GM18858 (cell line): ENCODE measurements at regions not wholly inside any gene's neighbourhood (a gene's known extent, or its start where the extent isn't known, plus 50 kb on each side); places are given as distances from the start of the nearest gene placed in this dataset.
"Not testable (repeated sequence)": the region's sequence is repeated elsewhere in the genome, so short reads cannot be mapped to it uniquely, and the experiment has no call there.

Experiments
- ATAC-seq: cut with Tn5 transposase; IDR thresholded peaks from one replicate; pipeline ENCODE4 v1.9.1; 2021; ENCODE audit not compliant: unreplicated experiment

GRCh38 chr5:98517560-98518366 lies 255.7 kb upstream of the RGMB start:
- no peak for ATAC-seq

- no peak for ATAC-seq
These were observed 254.7 kb upstream of the RGMB start for GRCh38 chr5:98518754-98519153.

DNA sequence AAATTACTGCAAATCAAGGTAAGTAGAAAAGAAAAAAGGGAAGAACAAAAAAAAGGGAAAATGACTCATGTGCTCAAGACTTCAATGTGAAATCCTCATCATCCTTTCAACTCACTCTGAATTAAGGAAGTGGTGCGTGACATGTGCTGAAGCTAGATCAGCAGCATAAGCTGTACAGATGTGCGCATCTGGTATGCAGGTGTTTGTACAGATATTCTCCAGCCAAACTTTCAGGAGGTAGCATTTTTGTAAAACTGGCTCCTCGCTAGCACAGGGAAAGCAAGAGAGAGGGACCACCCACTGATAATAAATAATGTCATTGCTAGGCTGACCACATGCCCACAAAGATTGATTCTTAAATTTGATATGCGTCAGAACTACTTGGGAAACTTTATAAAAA lies 253.9 kb upstream of the RGMB start:
- ATAC-seq, result no peak

GRCh38 chr5:98521821-98522220 lies 251.6 kb upstream of the RGMB start:
- no peak for ATAC-seq

- ATAC-seq, result no peak
These were observed 248.7 kb upstream of the RGMB start for GRCh38 chr5:98524773-98525172.

GRCh38 chr5:98527846-98528245 lies 245.6 kb upstream of the RGMB start:
- no peak for ATAC-seq

- no peak for ATAC-seq
These were observed 244.1 kb upstream of the RGMB start for GRCh38 chr5:98529321-98529720.

DNA sequence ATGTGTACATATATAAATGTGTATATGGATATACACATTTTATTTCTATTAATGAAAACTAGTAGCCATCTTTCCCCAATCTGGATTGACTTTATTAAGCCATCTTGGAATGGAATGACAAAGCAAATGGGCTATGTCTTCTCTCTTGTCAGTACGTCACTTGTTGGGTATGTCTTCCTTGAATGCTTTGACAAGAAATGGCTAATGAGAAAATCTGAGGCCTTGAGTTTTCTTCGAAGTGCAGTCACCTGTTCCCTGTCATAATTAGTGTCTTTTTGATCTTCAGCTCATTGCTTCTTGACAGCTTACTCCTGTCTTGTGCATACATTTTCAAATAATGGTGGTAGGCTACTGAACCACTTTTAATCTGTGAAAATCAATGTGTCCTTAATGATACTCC lies 243.2 kb upstream of the RGMB start:
- ATAC-seq, result no peak

DNA sequence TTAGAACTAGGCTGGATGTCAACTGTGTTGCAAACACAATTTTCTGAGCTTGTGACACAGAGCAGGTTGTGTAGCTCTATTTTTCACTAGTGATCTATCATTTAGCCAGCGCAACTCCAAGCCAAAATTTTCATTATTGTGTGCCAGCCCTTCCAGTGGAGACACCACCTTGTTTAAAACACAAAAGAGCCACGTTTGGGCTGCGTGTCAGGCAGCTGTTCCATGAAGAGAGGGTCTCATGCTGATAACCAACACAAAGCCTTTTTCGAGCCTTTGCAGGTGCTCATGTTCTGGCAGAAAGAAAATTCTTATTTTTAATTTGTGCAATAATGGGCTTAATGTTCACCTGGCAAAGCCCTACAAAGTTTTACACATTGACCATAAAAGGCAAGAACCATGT lies 237.6 kb upstream of the RGMB start:
- ATAC-seq, result no peak

DNA sequence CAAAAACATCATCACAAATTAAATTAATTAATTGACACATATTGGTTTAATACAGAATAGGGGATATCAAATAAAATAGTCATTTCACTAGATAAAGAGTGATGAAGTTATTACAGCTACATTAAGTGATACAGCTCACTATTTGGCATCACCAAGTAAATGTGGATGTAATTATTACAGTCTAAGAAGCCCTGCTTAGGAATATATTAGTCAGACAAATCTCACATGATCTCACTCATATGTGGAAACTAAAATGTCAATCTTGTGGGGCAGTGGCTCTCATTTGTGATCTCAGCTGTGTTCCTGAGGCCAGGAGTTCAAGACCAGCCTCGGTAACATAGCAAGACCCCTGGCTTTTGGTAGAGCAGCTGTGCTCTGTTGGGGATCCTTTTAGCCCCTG lies 233.4 kb upstream of the RGMB start:
- ATAC-seq, result no peak

- no peak for ATAC-seq
These were observed 231.8 kb upstream of the RGMB start for GRCh38 chr5:98541641-98542040.

DNA sequence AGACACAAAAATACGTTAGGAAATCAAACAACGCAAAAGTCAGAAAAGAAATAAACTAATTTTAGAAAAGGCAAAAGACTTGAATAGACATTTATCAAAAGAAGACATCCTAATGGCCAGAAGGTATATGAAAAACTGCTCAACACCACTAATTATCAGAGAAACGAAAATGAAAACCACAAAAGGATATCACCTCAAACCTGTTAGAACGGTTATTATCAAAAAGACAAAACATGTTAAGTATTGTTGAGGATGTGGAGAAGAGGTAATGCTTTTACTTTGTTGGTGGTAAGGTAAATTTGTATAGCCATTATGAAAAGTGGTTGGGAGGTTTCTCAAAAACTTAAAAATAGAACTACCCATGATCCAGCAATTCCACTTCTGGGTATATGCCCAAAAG lies 230.0 kb upstream of the RGMB start:
- no peak for ATAC-seq

- not testable (repeated sequence) for ATAC-seq
These were observed 226.5 kb upstream of the RGMB start for GRCh38 chr5:98546924-98547323.

DNA sequence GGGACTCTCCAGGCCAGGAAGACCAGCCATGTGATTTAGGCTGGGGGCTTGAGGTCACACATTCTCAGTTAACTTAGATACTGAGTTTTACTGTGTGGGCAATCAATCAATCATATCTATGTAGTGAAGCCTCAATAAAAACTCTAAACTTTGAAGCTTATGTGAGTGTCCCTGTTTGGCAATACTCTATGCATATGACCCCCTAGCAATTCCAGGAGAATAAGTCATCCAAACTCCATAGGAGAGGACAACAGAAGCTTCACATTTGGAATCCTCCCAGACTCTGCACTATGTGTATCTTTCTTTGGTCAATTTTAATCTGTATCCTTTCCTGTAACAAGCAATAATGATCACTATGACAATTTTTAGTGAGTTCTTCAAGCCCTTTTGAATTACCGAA lies 216.8 kb upstream of the RGMB start:
- no peak for ATAC-seq

- no peak for ATAC-seq
These were observed 215.5 kb upstream of the RGMB start for GRCh38 chr5:98557916-98558315.

GRCh38 chr5:98563885-98564653 lies 209.4 kb upstream of the RGMB start:
- no peak for ATAC-seq

DNA sequence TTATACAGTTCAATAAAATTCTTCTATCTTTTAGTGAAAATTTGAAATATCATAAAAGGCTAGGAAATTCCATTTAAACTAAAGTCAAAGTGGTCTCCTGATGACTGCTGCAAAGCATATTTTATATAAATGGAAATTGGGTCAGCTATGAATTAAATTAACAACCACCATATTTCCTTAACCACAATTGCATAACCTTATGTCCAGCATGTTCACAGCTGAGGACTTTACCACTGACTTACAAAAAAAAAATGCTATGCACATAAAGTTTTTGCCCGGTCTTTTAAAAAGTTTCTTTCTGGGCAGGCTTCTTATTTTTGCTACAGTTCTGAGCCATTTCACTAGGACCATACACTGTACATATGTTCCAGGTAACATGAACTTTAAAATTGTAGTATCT lies 208.6 kb upstream of the RGMB start:
- no peak for ATAC-seq

GRCh38 chr5:98568336-98568735 lies 205.1 kb upstream of the RGMB start:
- ATAC-seq, result no peak

DNA sequence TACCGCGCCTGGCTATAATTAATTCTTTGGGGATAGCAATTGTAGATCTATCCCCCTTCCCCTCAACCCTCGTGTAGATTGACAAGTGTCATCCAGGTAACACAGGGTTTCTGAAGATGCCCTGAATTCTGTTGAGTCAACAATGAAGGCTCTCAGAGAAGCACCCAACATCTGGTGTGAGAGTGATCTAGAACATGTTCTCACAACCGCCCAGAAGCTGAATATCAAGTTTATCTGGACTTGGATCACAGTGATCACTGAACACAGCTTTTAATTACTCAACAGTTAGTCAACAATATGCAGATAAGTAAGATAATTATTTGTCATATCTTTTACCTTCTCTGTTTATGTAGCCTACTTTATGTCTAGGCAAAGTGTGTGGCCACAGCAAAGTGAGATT lies 204.2 kb upstream of the RGMB start:
- ATAC-seq, result no peak

GRCh38 chr5:98570010-98570409 lies 203.5 kb upstream of the RGMB start:
- no peak for ATAC-seq

DNA sequence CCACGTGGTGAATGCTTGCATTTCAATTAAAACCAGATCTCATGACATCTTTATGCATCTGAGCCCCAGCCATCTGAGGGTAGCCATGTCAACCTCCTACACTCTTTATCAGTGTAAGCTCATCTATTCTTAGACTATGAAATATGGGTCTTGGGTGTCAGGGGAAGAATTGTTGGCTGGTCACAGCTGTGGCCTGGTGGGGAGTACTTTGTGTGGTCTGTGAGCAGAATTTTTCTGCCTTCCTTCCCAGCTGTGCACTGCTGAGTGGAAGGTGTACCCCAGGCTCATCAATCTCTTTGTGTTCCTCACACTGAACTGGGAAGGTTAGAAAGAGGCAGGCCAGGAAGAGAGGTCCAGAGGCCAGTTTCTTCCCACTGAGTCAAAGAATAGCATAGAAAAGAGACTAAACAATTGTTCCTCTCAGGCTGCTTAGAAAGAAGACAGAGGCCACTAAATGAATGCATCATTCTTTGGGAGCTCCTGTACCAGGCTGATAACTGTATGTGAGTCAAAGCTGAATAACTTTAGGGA lies 202.7 kb upstream of the RGMB start:
- ATAC-seq, result no peak

DNA sequence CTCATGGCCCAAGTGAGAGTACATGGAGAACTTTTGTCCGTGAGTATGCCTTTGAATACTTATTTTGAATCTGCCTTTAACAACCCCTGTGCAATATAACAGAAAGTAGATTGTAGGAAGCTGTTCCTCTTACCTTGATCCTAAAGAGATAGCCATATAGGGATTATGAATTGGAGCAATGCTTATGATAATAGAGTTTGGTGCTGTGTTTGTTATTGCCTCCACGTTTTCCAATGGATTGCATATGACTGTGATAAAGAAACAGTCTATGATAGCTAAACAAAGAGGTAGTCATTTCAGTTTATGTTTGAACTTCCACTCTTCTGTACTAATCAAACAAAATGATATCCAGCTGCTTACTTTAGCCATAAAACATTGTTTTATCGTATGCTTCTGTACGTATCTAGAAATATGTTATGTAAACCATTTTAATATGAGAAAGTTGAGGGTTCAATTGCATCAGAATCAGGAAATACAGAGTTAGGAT lies 199.6 kb upstream of the RGMB start:
- no peak for ATAC-seq
